GM10266 (cell line): ENCODE measurements at regions not wholly inside any gene's neighbourhood (a gene's known extent, or its start where the extent isn't known, plus 50 kb on each side); places are given as distances from the start of the nearest gene placed in this dataset.

Source experiments
- DNase-seq: peaks from one replicate; pipeline ENCODE4 v3.0.0; 2012; ENCODE audit errors: extremely low spot score
- CTCF ChIP-seq: IDR thresholded peaks from 2 replicates; pipeline ENCODE4 v1.5.1; 2012; ENCODE audit warnings: mild to moderate bottlenecking, low read depth; ENCODE audit not compliant: control insufficient read depth, insufficient read depth; ENCODE audit errors: missing control alignments

- DNase-seq = no peak
- TF ChIP-seq CTCF = no peak
Observed at GRCh38 chr2:41568648-41569047, 479.2 kb upstream of the PKDCC start.

GRCh38 chr2:41572154-41572553 is 475.7 kb upstream of the PKDCC start:
- no peak for DNase-seq
- no peak for TF ChIP-seq CTCF

GRCh38 chr2:41576423-41576822 is 471.4 kb upstream of the PKDCC start:
- TF ChIP-seq CTCF = no peak
- no peak for DNase-seq

GRCh38 chr2:41579806-41580205 is 468.0 kb upstream of the PKDCC start:
- no peak for TF ChIP-seq CTCF
- no peak for DNase-seq

GRCh38 chr2:41580806-41581205 is 467.0 kb upstream of the PKDCC start:
- DNase-seq = no peak
- TF ChIP-seq CTCF = no peak

GRCh38 chr2:41595240-41595639 is 452.6 kb upstream of the PKDCC start:
- no peak for TF ChIP-seq CTCF
- DNase-seq = no peak

GRCh38 chr2:41597680-41598079 is 450.1 kb upstream of the PKDCC start:
- no peak for TF ChIP-seq CTCF
- DNase-seq = no peak
